ENCODE measurements at regions not wholly inside any gene's neighbourhood (a gene's known extent, or its start where the extent isn't known, plus 50 kb on each side); places are given as distances from the start of the nearest gene placed in this dataset.

DNA sequence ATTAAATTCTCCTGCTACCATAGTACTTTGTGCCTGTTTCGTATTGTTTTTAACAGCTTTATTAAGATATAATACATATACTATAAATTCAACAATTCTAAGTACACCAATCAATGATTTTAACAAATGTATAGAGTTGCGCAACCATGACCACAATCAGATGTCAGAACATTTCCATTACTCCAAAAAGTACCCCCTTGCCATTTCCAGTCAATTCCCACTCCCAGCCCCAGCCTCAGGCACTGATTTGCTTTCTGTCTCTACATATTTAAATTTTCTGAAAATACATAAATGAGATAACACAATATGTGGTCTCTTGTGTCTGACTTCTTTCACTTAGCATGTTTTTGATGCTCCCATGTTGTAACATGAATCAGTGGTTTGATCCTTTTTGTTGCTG lies 193.9 kb downstream of the FIGN start:
- H3K9me3 ChIP-seq (ENCODE audit: control insufficient read depth, low read length) = no peaks in the 10 kb centered on the region
- no peak overlapping the region for H3K4me3 ChIP-seq (ENCODE audit: low read length in 2 of 2)
- ATAC-seq (ENCODE audit: low FRiP score) = no peak
- no peak overlapping the region for H3K27ac ChIP-seq (ENCODE audit: low read depth in 1 of 2, low read length in 2 of 2)
- intact Hi-C loops (cut with DNase I) = no loop called here
- no peaks in the 10 kb centered on the region for H3K27me3 ChIP-seq (ENCODE audit: control insufficient read depth in 1 of 2, insufficient read depth in 2 of 2, low read length in 1 of 2)
- H3K4me1 ChIP-seq (ENCODE audit: control insufficient read depth in 1 of 2, insufficient read depth in 2 of 2, low read length in 2 of 2) = no peaks in the 10 kb centered on the region
- DNase-seq = no peak
- H3K36me3 ChIP-seq (ENCODE audit: control insufficient read depth in 1 of 2, insufficient read depth in 2 of 2, low read length in 1 of 2) = no peaks in the 10 kb centered on the region
- 98 to 99% methylated on average over 2 of the region's 2 CpGs for WGBS, 2 donors

DNA sequence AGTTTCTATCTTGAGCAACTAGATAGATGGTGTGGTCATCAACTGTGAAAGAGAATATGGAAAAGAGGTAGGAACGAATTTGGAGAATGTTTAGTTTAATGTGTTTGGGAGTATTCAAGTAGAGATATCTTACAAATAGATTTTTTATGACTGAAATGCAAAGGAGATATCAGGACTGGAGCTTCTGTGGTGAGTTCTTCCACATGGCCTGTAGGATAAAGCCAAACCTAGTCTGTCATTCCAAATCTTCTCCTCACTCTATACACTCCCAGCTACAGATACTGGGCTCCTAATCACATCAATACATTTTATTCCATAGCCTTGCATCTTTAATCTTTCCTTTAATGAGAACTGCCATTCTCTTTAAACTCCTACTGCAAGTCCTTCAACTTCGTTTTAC lies 194.3 kb downstream of the FIGN start:
- H3K27me3 ChIP-seq (ENCODE audit: control insufficient read depth in 1 of 2, insufficient read depth in 2 of 2, low read length in 1 of 2) = no peaks in the 10 kb centered on the region
- ATAC-seq (ENCODE audit: low FRiP score) (no peak), DNase-seq (no peak)
- no peaks in the 10 kb centered on the region for H3K36me3 ChIP-seq (ENCODE audit: control insufficient read depth in 1 of 2, insufficient read depth in 2 of 2, low read length in 1 of 2)
- H3K9me3 ChIP-seq (ENCODE audit: control insufficient read depth, low read length) = no peaks in the 10 kb centered on the region
- no peaks in the 10 kb centered on the region for H3K4me1 ChIP-seq (ENCODE audit: control insufficient read depth in 1 of 2, insufficient read depth in 2 of 2, low read length in 2 of 2)
- intact Hi-C loops (cut with DNase I) = no loop called here
- no peak overlapping the region for H3K4me3 ChIP-seq (ENCODE audit: low read length in 2 of 2)
- no peak overlapping the region for H3K27ac ChIP-seq (ENCODE audit: low read depth in 1 of 2, low read length in 2 of 2)
- WGBS, 2 donors = 92 to 93% methylated on average over 2 of the region's 2 CpGs

DNA sequence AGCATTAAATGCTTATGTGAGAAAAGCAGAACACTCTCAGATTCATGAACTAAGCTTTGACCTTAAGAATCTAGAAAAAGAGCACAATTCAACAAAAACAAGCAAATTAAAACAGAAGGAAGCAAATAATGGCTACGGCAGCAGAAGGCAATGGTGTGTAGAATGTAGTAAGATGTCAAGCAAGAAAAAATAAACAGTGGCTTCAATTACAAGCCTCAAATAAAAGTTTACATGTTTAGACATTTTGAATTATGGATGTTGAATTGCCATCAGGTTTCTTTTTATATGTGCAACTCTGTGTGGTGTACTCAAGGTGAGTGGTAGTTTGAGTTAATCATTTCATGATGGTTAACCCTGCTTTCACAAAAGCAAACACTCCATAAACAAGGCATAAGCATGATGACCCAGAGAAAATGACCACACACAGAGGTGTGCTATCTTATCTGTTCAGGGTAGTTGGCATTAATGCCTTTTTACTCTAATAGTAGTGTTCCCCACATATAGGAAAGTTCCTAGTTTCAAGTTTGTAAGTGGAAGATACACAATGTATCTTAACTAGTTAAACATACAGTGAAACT lies 207.1 kb downstream of the FIGN start:
- Histone ChIP-seq H3K4me1 (ENCODE audit: control insufficient read depth in 1 of 2, insufficient read depth in 2 of 2, low read length in 2 of 2) (no peaks in the 10 kb centered on the region), H3K4me3 (ENCODE audit: low read length in 2 of 2) (no peak overlapping the region), H3K27ac (ENCODE audit: low read depth in 1 of 2, low read length in 2 of 2) (no peak overlapping the region), H3K27me3 (ENCODE audit: control insufficient read depth in 1 of 2, insufficient read depth in 2 of 2, low read length in 1 of 2) (no peaks in the 10 kb centered on the region), H3K9me3 (ENCODE audit: control insufficient read depth, low read length) (no peaks in the 10 kb centered on the region), H3K36me3 (ENCODE audit: control insufficient read depth in 1 of 2, insufficient read depth in 2 of 2, low read length in 1 of 2) (no peaks in the 10 kb centered on the region)
- intact Hi-C loops (cut with DNase I) = no loop called here
- 90 to 95% methylated on average over 1 of the region's 1 CpG for WGBS, 2 donors
- DNase-seq (no peak), ATAC-seq (ENCODE audit: low FRiP score) (no peak)

DNA sequence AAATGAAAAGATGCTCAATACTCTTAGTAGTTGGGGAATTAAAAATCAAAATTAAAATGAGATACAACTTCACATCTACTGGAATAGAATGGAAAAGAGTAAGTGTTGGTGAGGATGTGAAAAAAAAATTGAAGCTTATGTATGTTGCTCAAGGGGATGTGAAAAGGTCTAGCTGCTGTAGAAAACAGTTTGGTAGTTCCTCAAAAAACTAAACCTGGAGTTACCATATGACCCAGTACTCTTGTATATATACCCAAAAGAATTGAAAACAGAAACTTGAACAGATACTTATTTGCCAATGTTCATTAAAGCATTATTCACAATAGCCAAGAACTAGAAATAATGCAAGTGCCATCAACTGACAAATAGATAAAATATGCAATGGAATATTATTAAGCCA lies 208.4 kb downstream of the FIGN start:
- intact Hi-C loops (cut with DNase I) = no loop called here

DNA sequence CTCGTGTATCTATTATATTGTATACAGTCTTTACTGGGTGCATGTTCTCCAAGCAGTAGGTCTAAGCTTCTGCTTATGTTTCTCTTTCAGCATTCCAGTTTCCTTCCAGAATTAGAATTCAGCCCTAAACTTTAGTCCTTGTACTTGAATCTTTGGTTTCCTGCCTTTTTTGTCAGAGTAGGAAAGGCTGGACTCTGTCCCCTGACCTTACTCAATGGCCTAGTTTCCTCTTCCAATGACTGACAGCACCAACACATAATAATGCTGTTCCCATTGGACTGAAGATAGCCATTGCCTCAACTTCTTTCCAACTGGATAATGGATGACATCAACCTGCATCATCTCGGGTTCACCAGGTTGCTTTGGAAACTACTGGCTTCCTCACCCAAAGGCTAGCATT lies 217.0 kb downstream of the FIGN start:
- DNase-seq (no peak), ATAC-seq (ENCODE audit: low FRiP score) (no peak)
- H3K9me3 ChIP-seq (ENCODE audit: control insufficient read depth, low read length) = no peaks in the 10 kb centered on the region
- no peak overlapping the region for H3K4me3 ChIP-seq (ENCODE audit: low read length in 2 of 2)
- H3K4me1 ChIP-seq (ENCODE audit: control insufficient read depth in 1 of 2, insufficient read depth in 2 of 2, low read length in 2 of 2) = no peaks in the 10 kb centered on the region
- no peaks in the 10 kb centered on the region for H3K36me3 ChIP-seq (ENCODE audit: control insufficient read depth in 1 of 2, insufficient read depth in 2 of 2, low read length in 1 of 2)
- intact Hi-C loops (cut with DNase I) = no loop called here
- no peaks in the 10 kb centered on the region for H3K27me3 ChIP-seq (ENCODE audit: control insufficient read depth in 1 of 2, insufficient read depth in 2 of 2, low read length in 1 of 2)
- WGBS, 2 donors = 84 to 89% methylated on average over 2 of the region's 2 CpGs
- H3K27ac ChIP-seq (ENCODE audit: low read depth in 1 of 2, low read length in 2 of 2) = no peak overlapping the region

More for the DNA sequence above, 208.4 kb downstream of the FIGN start:
- DNase-seq (no peak), ATAC-seq (ENCODE audit: low FRiP score) (no peak)
- Histone ChIP-seq H3K4me3 (ENCODE audit: low read length in 2 of 2) (no peak overlapping the region), H3K4me1 (ENCODE audit: control insufficient read depth in 1 of 2, insufficient read depth in 2 of 2, low read length in 2 of 2) (no peaks in the 10 kb centered on the region), H3K27ac (ENCODE audit: low read depth in 1 of 2, low read length in 2 of 2) (no peak overlapping the region), H3K36me3 (ENCODE audit: control insufficient read depth in 1 of 2, insufficient read depth in 2 of 2, low read length in 1 of 2) (no peaks in the 10 kb centered on the region), H3K27me3 (ENCODE audit: control insufficient read depth in 1 of 2, insufficient read depth in 2 of 2, low read length in 1 of 2) (no peaks in the 10 kb centered on the region), H3K9me3 (ENCODE audit: control insufficient read depth, low read length) (no peaks in the 10 kb centered on the region)

DNA sequence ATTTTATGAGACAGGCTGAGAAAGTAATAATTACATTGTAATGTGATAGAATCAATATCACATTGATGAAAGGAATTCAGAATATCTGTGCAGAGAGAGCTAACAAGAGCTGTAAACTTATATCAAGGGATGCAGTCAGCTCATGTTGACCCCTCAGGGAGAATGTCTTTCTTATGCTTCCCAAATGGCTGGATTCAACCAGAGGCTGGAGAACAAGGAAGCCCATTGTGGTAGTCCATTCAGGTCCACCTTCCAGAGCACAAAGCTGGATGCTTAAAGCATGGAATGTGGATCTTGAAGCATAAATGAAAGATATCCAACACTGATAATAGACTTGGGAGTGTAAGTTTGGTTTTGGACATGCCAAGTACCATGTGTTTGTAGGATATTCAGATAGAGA lies 220.0 kb downstream of the FIGN start:
- peaks cover 2% of the 10 kb centered on the region for H3K9me3 ChIP-seq (ENCODE audit: control insufficient read depth, low read length)
- no peaks in the 10 kb centered on the region for H3K27me3 ChIP-seq (ENCODE audit: control insufficient read depth in 1 of 2, insufficient read depth in 2 of 2, low read length in 1 of 2)
- H3K36me3 ChIP-seq (ENCODE audit: control insufficient read depth in 1 of 2, insufficient read depth in 2 of 2, low read length in 1 of 2) = no peaks in the 10 kb centered on the region
- no peaks in the 10 kb centered on the region for H3K4me1 ChIP-seq (ENCODE audit: control insufficient read depth in 1 of 2, insufficient read depth in 2 of 2, low read length in 2 of 2)
- no peak for DNase-seq
- intact Hi-C loops (cut with DNase I) = no loop called here
- H3K4me3 ChIP-seq (ENCODE audit: low read length in 2 of 2) = no peak overlapping the region
- no peak for ATAC-seq (ENCODE audit: low FRiP score)
- H3K27ac ChIP-seq (ENCODE audit: low read depth in 1 of 2, low read length in 2 of 2) = no peak overlapping the region

DNA sequence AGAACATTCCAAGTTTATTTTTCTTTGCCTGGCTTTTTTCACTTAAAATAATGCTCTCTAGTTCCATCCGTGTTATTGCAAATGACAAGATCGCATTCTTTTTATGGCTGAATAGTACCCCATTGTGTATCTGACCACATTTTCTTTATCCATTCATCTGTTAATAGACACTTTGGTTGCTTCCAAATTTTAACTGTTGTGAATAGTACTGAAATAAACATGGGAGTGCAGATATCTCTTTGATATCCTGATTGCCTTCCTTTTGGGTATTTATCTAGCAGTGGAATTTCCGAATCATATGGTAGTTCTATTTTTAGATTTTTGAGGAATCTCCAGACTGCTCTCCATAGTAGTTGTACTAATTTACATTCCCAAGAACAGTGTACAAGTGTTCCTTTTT lies 230.5 kb downstream of the FIGN start:
- Histone ChIP-seq H3K36me3 (ENCODE audit: control insufficient read depth in 1 of 2, insufficient read depth in 2 of 2, low read length in 1 of 2) (no peaks in the 10 kb centered on the region), H3K27me3 (ENCODE audit: control insufficient read depth in 1 of 2, insufficient read depth in 2 of 2, low read length in 1 of 2) (no peaks in the 10 kb centered on the region), H3K9me3 (ENCODE audit: control insufficient read depth, low read length) (no peaks in the 10 kb centered on the region), H3K27ac (ENCODE audit: low read depth in 1 of 2, low read length in 2 of 2) (no peak overlapping the region), H3K4me3 (ENCODE audit: low read length in 2 of 2) (no peak overlapping the region), H3K4me1 (ENCODE audit: control insufficient read depth in 1 of 2, insufficient read depth in 2 of 2, low read length in 2 of 2) (no peaks in the 10 kb centered on the region)
- 47 to 53% methylated on average over 3 of the region's 3 CpGs for WGBS, 2 donors
- intact Hi-C loops (cut with DNase I) = no loop called here
- DNase-seq (no peak), ATAC-seq (ENCODE audit: low FRiP score) (no peak)

DNA sequence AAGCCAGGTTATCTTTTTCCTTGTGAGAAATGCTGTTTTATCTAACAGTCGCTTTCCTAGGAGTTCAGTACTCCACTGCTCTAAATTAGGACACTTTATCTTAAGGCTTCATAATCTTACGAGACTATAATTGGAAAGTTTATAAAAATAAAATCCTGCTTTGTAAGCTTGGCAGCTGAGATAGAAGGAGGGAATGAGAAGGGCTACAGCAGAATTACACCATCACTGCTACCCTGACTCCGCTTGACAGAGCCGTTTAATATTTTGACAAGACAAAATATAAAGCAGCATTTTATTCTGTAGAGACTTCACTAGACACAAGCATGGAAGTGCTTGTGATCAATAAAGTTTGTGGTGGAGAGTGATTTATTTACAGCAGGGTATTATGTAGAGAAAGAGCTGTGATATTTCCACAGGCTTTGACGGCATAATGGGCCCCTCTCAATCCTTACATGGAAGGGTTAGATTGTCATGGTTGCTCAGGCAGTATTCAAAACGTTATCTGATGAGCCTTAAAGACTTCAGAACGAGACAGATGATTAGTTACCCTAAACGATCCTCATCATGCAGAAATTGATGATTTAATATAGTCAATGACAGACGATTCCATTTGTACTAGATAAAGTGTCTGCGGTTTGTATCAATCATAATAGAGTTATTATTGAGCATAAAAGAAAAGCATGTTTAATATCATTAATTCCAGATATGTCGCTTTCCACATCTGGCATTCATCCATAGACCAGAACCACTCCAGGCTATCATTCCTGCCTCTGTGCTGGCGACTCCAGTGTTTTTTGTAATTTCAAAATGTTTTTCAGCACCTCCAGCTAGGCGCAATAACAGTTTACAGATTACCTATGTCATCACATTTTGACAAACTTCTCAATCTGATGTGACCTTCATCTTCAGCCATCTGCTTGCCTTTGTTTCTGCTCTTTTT lies 242.2 kb downstream of the FIGN start:
- Histone ChIP-seq H3K36me3 (ENCODE audit: control insufficient read depth in 1 of 2, insufficient read depth in 2 of 2, low read length in 1 of 2) (no peaks in the 10 kb centered on the region), H3K4me3 (ENCODE audit: low read length in 2 of 2) (peak overlapping the region in 1 of 2 donors; percentile 31), H3K9me3 (ENCODE audit: control insufficient read depth, low read length) (no peaks in the 10 kb centered on the region), H3K27ac (ENCODE audit: low read depth in 1 of 2, low read length in 2 of 2) (no peak overlapping the region), H3K27me3 (ENCODE audit: control insufficient read depth in 1 of 2, insufficient read depth in 2 of 2, low read length in 1 of 2) (no peaks in the 10 kb centered on the region), H3K4me1 (ENCODE audit: control insufficient read depth in 1 of 2, insufficient read depth in 2 of 2, low read length in 2 of 2) (peaks cover 0 to 2% of the 10 kb centered on the region in 2 donors)
- intact Hi-C loops (cut with DNase I) = no loop called here
- ATAC-seq (ENCODE audit: low FRiP score) (no peak), DNase-seq (no peak)
- 19 to 30% methylated on average over 13 of the region's 13 CpGs for WGBS, 2 donors

DNA sequence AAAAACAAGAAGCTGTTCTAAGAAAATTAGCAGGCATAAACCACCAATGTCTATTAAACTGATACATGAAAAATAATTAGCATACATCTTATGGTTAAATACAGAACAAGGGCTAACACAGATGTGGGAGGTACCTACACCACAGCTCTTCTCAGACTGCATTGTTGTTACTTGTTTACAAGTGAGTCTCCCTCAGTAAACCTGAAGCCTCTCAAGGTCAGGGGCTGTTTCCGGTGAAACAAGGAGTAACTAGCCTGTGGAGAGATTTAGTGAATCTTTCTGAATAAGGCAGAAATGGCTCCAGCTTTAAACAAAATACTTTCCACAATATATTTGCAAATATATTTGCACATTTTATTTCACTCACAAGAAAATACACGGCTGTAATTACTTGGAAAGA lies 244.0 kb downstream of the FIGN start:
- no peak overlapping the region for H3K4me3 ChIP-seq (ENCODE audit: low read length in 2 of 2)
- no peak overlapping the region for H3K27ac ChIP-seq (ENCODE audit: low read depth in 1 of 2, low read length in 2 of 2)
- no peak for ATAC-seq (ENCODE audit: low FRiP score)
- H3K27me3 ChIP-seq (ENCODE audit: control insufficient read depth in 1 of 2, insufficient read depth in 2 of 2, low read length in 1 of 2) = no peaks in the 10 kb centered on the region
- H3K4me1 ChIP-seq (ENCODE audit: control insufficient read depth in 1 of 2, insufficient read depth in 2 of 2, low read length in 2 of 2) = peaks cover 0 to 2% of the 10 kb centered on the region in 2 donors
- no peaks in the 10 kb centered on the region for H3K9me3 ChIP-seq (ENCODE audit: control insufficient read depth, low read length)
- intact Hi-C loops (cut with DNase I) = no loop called here
- no peak for DNase-seq
- H3K36me3 ChIP-seq (ENCODE audit: control insufficient read depth in 1 of 2, insufficient read depth in 2 of 2, low read length in 1 of 2) = no peaks in the 10 kb centered on the region
- WGBS, 2 donors = 83 to 92% methylated on average over 2 of the region's 2 CpGs

All from aorta (tissue), 5 donors.